ENCODE measurements at regions not wholly inside any gene's neighbourhood (a gene's known extent, or its start where the extent isn't known, plus 50 kb on each side); places are given as distances from the start of the nearest gene placed in this dataset.

DNA sequence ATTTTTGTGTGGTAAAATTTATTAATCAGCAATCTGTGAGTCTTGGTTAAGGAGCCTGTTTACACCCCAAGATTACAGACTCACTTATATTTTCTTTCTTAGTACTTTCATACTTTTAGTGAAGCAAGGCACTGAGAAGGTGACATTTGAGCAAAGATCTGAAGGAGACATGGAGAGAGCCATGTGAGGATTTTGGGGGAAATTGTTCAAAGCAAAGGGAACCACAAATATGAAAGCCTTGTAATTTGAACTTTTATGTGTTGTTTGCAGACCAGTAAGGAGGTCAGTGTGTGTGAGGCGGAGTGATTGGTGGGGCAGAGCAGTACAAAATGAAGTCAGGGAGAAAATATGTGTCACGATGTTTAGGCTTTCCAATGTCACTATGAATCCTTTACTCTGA, 140.7 kb upstream of the KLF12 start:
- H3K9ac ChIP-seq (ENCODE audit: low read length), result no peak overlapping the region
- H3K27me3 ChIP-seq (ENCODE audit: low read length), result no peaks in the 10 kb centered on the region
- H2AFZ ChIP-seq (ENCODE audit: low read depth, low read length, severe bottlenecking), result no peak overlapping the region
- TF ChIP-seq EZH2phosphoT487 (conservative IDR thresholded peaks at IDR 0.05; ENCODE audit: low read length) (no peak), CTCF (IDR thresholded peaks at IDR 0.05; ENCODE audit: insufficient read depth, low read length, poor library complexity, severe bottlenecking) (no peak)
- no peak overlapping the region for H3K27ac ChIP-seq (ENCODE audit: low read depth, low read length)
- no peak overlapping the region for H3K4me2 ChIP-seq (ENCODE audit: low read depth, low read length, poor library complexity, severe bottlenecking)
- H3F3A ChIP-seq (ENCODE audit: insufficient read depth), result no peaks in the 10 kb centered on the region
- no peaks in the 10 kb centered on the region for H3K9me3 ChIP-seq (ENCODE audit: insufficient read depth, low read length)
- H3K4me3 ChIP-seq (ENCODE audit: insufficient read depth, low read length, poor library complexity, severe bottlenecking), result no peak overlapping the region
- H4K20me1 ChIP-seq (ENCODE audit: low read depth, low read length), result no peaks in the 10 kb centered on the region
- H3K79me2 ChIP-seq (ENCODE audit: insufficient read depth, low read length), result no peaks in the 10 kb centered on the region
- H3K9me2 ChIP-seq (replicated peaks; ENCODE audit: insufficient read depth, low read length), result no peaks in the 10 kb centered on the region; the same call in 1 of the 2 replicates
- no peaks in the 10 kb centered on the region for H3K36me3 ChIP-seq (ENCODE audit: low read length)

DNA sequence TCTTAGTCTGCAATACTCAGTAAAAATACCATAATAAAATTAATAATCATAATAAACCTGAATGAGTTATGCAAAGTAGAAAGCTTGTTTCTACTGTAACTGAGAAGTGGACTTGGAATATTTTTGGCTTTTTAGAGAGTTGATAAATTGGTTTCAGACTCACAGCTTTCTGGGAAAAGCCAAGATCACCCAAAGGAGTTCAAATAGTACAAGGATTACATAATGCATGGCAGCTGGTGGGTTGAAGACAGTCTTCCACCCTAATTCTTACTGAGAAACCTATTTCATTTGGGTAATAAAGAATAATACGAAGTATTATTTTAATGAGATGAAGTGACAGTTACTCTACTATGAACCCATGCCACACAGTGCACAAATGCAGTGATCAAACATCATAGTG, 139.4 kb upstream of the KLF12 start:
- H3K79me2 ChIP-seq (ENCODE audit: insufficient read depth, low read length), result no peaks in the 10 kb centered on the region
- no peaks in the 10 kb centered on the region for H3F3A ChIP-seq (ENCODE audit: insufficient read depth)
- no peak overlapping the region for H3K27ac ChIP-seq (ENCODE audit: low read depth, low read length)
- no peaks in the 10 kb centered on the region for H3K27me3 ChIP-seq (ENCODE audit: low read length)
- H2AFZ ChIP-seq (ENCODE audit: low read depth, low read length, severe bottlenecking), result no peak overlapping the region
- H3K36me3 ChIP-seq (ENCODE audit: low read length), result no peaks in the 10 kb centered on the region
- TF ChIP-seq CTCF (IDR thresholded peaks at IDR 0.05; ENCODE audit: insufficient read depth, low read length, poor library complexity, severe bottlenecking) (no peak), EZH2phosphoT487 (conservative IDR thresholded peaks at IDR 0.05; ENCODE audit: low read length) (no peak)
- no peaks in the 10 kb centered on the region for H3K9me3 ChIP-seq (ENCODE audit: insufficient read depth, low read length)
- H3K4me3 ChIP-seq (ENCODE audit: insufficient read depth, low read length, poor library complexity, severe bottlenecking), result no peak overlapping the region
- no peaks in the 10 kb centered on the region for H4K20me1 ChIP-seq (ENCODE audit: low read depth, low read length)
- no peaks in the 10 kb centered on the region; the same call in 1 of the 2 replicates for H3K9me2 ChIP-seq (replicated peaks; ENCODE audit: insufficient read depth, low read length)
- no peak overlapping the region for H3K4me2 ChIP-seq (ENCODE audit: low read depth, low read length, poor library complexity, severe bottlenecking)
- no peak overlapping the region for H3K9ac ChIP-seq (ENCODE audit: low read length)

- TF ChIP-seq CTCF (IDR thresholded peaks at IDR 0.05; ENCODE audit: insufficient read depth, low read length, poor library complexity, severe bottlenecking), result no peak
- TF ChIP-seq EZH2phosphoT487 (conservative IDR thresholded peaks at IDR 0.05; ENCODE audit: low read length), result no peak
Observed at GRCh38 chr13:74272826-74273225, 138.6 kb upstream of the KLF12 start.

More at GRCh38 chr13:74272826-74273225, 138.6 kb upstream of the KLF12 start:
- Histone ChIP-seq H3K9ac (ENCODE audit: low read length) (no peak overlapping the region), H3K9me2 (replicated peaks; ENCODE audit: insufficient read depth, low read length) (no peaks in the 10 kb centered on the region; the same call in 1 of the 2 replicates), H3K9me3 (ENCODE audit: insufficient read depth, low read length) (no peaks in the 10 kb centered on the region), H3K79me2 (ENCODE audit: insufficient read depth, low read length) (no peaks in the 10 kb centered on the region), H4K20me1 (ENCODE audit: low read depth, low read length) (no peaks in the 10 kb centered on the region), H3K4me2 (ENCODE audit: low read depth, low read length, poor library complexity, severe bottlenecking) (no peak overlapping the region), H3F3A (ENCODE audit: insufficient read depth) (no peaks in the 10 kb centered on the region), H3K27ac (ENCODE audit: low read depth, low read length) (no peak overlapping the region), H3K4me3 (ENCODE audit: insufficient read depth, low read length, poor library complexity, severe bottlenecking) (no peak overlapping the region), H3K36me3 (ENCODE audit: low read length) (no peaks in the 10 kb centered on the region), H3K27me3 (ENCODE audit: low read length) (no peaks in the 10 kb centered on the region), H2AFZ (ENCODE audit: low read depth, low read length, severe bottlenecking) (no peak overlapping the region)

Measured in SU-DHL-6 (cell line).